Skeletal muscle satellite cell (primary cell): ENCODE measurements at regions not wholly inside any gene's neighbourhood (a gene's known extent, or its start where the extent isn't known, plus 50 kb on each side); places are given as distances from the start of the nearest gene placed in this dataset.

ENCODE experiments used
- H3K27me3 ChIP-seq: 2 replicates; pipeline ENCODE4 v1.7.0; 2013; ENCODE audit warnings: low read length; ENCODE audit not compliant: control insufficient read depth, insufficient read depth
- H3K36me3 ChIP-seq: 2 replicates; pipeline ENCODE4 v1.7.0; 2013; ENCODE audit warnings: mild to moderate bottlenecking, control low read depth, low read length; ENCODE audit not compliant: insufficient read depth
- H3K4me1 ChIP-seq: 2 replicates; pipeline ENCODE4 v1.7.0; 2013; ENCODE audit warnings: low read length; ENCODE audit not compliant: control insufficient read depth, insufficient read depth
- H3K4me2 ChIP-seq: 2 replicates; pipeline ENCODE4 v1.7.0; 2013; ENCODE audit warnings: mild to moderate bottlenecking, low read length
- H3K4me3 ChIP-seq: 2 replicates; pipeline ENCODE4 v1.7.0; 2013; ENCODE audit warnings: low read length
- H3K9ac ChIP-seq: 2 replicates; pipeline ENCODE4 v1.7.0; 2013; ENCODE audit warnings: mild to moderate bottlenecking, low read depth, low read length, moderate library complexity
- H3K9me3 ChIP-seq: replicated peaks from 2 replicates; pipeline ENCODE4 v1.7.0; 2013; ENCODE audit warnings: mild to moderate bottlenecking, control low read depth, low read length

GRCh38 chr3:150146991-150147761 lies 176.5 kb upstream of the PFN2 start:
- H3K4me1 ChIP-seq = peaks cover 42% of the 10 kb centered on the region
- H3K4me2 ChIP-seq = peak overlapping the region; percentile 81
- no peaks in the 10 kb centered on the region for H3K9me3 ChIP-seq
- H3K36me3 ChIP-seq = no peaks in the 10 kb centered on the region
- peak overlapping the region; percentile 83 for H3K9ac ChIP-seq
- no peaks in the 10 kb centered on the region for H3K27me3 ChIP-seq
- H3K4me3 ChIP-seq = peak overlapping the region; percentile 58

GRCh38 chr3:150145659-150146058 lies 175.0 kb upstream of the PFN2 start:
- Histone ChIP-seq H3K4me1 (peaks cover 41% of the 10 kb centered on the region), H3K9ac (no peak overlapping the region), H3K9me3 (no peaks in the 10 kb centered on the region), H3K36me3 (no peaks in the 10 kb centered on the region), H3K27me3 (no peaks in the 10 kb centered on the region), H3K4me2 (no peak overlapping the region), H3K4me3 (no peak overlapping the region)

GRCh38 chr3:150144191-150144708 lies 173.6 kb upstream of the PFN2 start:
- Histone ChIP-seq H3K4me2 (no peak overlapping the region), H3K36me3 (no peaks in the 10 kb centered on the region), H3K9me3 (no peaks in the 10 kb centered on the region), H3K9ac (no peak overlapping the region), H3K4me3 (no peak overlapping the region), H3K27me3 (no peaks in the 10 kb centered on the region), H3K4me1 (peaks cover 30% of the 10 kb centered on the region)

GRCh38 chr3:150142936-150143335 lies 172.2 kb upstream of the PFN2 start:
- Histone ChIP-seq H3K4me3 (no peak overlapping the region), H3K9ac (no peak overlapping the region), H3K9me3 (no peaks in the 10 kb centered on the region), H3K4me2 (no peak overlapping the region), H3K36me3 (no peaks in the 10 kb centered on the region), H3K27me3 (no peaks in the 10 kb centered on the region), H3K4me1 (peaks cover 17% of the 10 kb centered on the region)

- Histone ChIP-seq H3K4me2 (no peak overlapping the region), H3K9ac (no peak overlapping the region), H3K27me3 (no peaks in the 10 kb centered on the region), H3K4me1 (peaks cover 8% of the 10 kb centered on the region), H3K4me3 (no peak overlapping the region), H3K36me3 (no peaks in the 10 kb centered on the region), H3K9me3 (no peaks in the 10 kb centered on the region)
These were observed 171.2 kb upstream of the PFN2 start for GRCh38 chr3:150141790-150142326.

- Histone ChIP-seq H3K9me3 (no peaks in the 10 kb centered on the region), H3K27me3 (no peaks in the 10 kb centered on the region), H3K9ac (no peak overlapping the region), H3K4me1 (no peaks in the 10 kb centered on the region), H3K4me3 (no peak overlapping the region), H3K4me2 (no peak overlapping the region), H3K36me3 (no peaks in the 10 kb centered on the region)
These were observed 170.1 kb upstream of the PFN2 start for GRCh38 chr3:150140614-150141321.

GRCh38 chr3:150138824-150139223 lies 168.1 kb upstream of the PFN2 start:
- Histone ChIP-seq H3K4me2 (no peak overlapping the region), H3K27me3 (no peaks in the 10 kb centered on the region), H3K4me1 (peaks cover 7% of the 10 kb centered on the region), H3K9me3 (no peaks in the 10 kb centered on the region), H3K4me3 (no peak overlapping the region), H3K36me3 (no peaks in the 10 kb centered on the region), H3K9ac (no peak overlapping the region)

GRCh38 chr3:150136242-150136641 lies 165.5 kb upstream of the PFN2 start:
- H3K4me2 ChIP-seq = no peak overlapping the region
- no peaks in the 10 kb centered on the region for H3K9me3 ChIP-seq
- peaks cover 7% of the 10 kb centered on the region for H3K4me1 ChIP-seq
- H3K36me3 ChIP-seq = no peaks in the 10 kb centered on the region
- H3K4me3 ChIP-seq = no peak overlapping the region
- H3K9ac ChIP-seq = no peak overlapping the region
- no peaks in the 10 kb centered on the region for H3K27me3 ChIP-seq

- no peak overlapping the region for H3K9ac ChIP-seq
- no peaks in the 10 kb centered on the region for H3K36me3 ChIP-seq
- no peaks in the 10 kb centered on the region for H3K27me3 ChIP-seq
- H3K4me3 ChIP-seq = no peak overlapping the region
- peaks cover 7% of the 10 kb centered on the region for H3K4me1 ChIP-seq
- H3K9me3 ChIP-seq = no peaks in the 10 kb centered on the region
- H3K4me2 ChIP-seq = no peak overlapping the region
These were observed 164.6 kb upstream of the PFN2 start for GRCh38 chr3:150135287-150135721.

GRCh38 chr3:150133293-150133692 lies 162.6 kb upstream of the PFN2 start:
- H3K36me3 ChIP-seq = no peaks in the 10 kb centered on the region
- no peaks in the 10 kb centered on the region for H3K9me3 ChIP-seq
- no peak overlapping the region for H3K4me2 ChIP-seq
- no peak overlapping the region for H3K4me3 ChIP-seq
- no peak overlapping the region for H3K9ac ChIP-seq
- no peaks in the 10 kb centered on the region for H3K27me3 ChIP-seq
- peaks cover 7% of the 10 kb centered on the region for H3K4me1 ChIP-seq

GRCh38 chr3:150132101-150132749 lies 161.5 kb upstream of the PFN2 start:
- Histone ChIP-seq H3K9ac (no peak overlapping the region), H3K27me3 (no peaks in the 10 kb centered on the region)

More at GRCh38 chr3:150132101-150132749, 161.5 kb upstream of the PFN2 start:
- no peak overlapping the region for H3K4me2 ChIP-seq
- no peaks in the 10 kb centered on the region for H3K9me3 ChIP-seq
- H3K4me1 ChIP-seq = peaks cover 7% of the 10 kb centered on the region
- no peak overlapping the region for H3K4me3 ChIP-seq
- H3K36me3 ChIP-seq = no peaks in the 10 kb centered on the region
